ENCODE measurements at regions not wholly inside any gene's neighbourhood (a gene's known extent, or its start where the extent isn't known, plus 50 kb on each side); places are given as distances from the start of the nearest gene placed in this dataset.

DNA sequence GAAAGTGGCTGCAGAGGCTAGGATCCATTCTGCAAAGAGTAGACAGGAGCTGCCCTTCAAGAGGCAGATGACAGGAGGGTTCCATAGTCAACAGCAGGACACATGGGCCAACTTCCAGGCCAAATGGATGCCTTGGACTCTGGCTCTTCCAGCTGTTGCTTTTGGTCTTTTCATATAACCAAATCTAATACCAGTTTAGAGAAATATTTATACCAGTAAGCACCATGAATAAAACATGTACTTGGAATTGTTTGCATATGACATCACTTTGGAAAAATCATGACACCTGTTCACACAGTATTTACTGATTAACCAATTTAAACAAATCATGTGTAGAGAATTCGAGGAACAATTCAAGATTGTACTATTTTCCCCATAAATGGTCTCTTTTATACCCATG lies 481.3 kb downstream of the DMRT2 start:
- no peak overlapping the region for H3K4me3 ChIP-seq (replicated peaks in 1 of 3; ENCODE audit: insufficient read depth in 1 of 3, low read depth in 1 of 3, low read length in 3 of 3)
- DNase-seq (ENCODE audit: low read depth, low spot score) (no peak), FAIRE-seq (no peak)
- H3K4me1 ChIP-seq (ENCODE audit: control insufficient read depth, extremely low read depth, insufficient read depth, low read length) = no peaks in the 10 kb centered on the region
- H3K9me1 ChIP-seq (replicated peaks; ENCODE audit: control insufficient read depth, extremely low read depth, insufficient read depth, low read length) = no peaks in the 10 kb centered on the region
- no peak overlapping the region for H3K4me2 ChIP-seq (ENCODE audit: insufficient read depth, low read length)
- no peak overlapping the region for H2AFZ ChIP-seq (ENCODE audit: low read depth, low read length)
- no peaks in the 10 kb centered on the region for H3K27me3 ChIP-seq (ENCODE audit: control insufficient read depth in 2 of 2, insufficient read depth in 2 of 2, low read length in 2 of 2)
- H3K9me3 ChIP-seq (replicated peaks; ENCODE audit: control insufficient read depth, insufficient read depth, low read length) = peaks cover 2% of the 10 kb centered on the region
- BruUV-seq (replicated peaks) = no TSS peak
- TF ChIP-seq FOS (IDR thresholded peaks at IDR 0.05; ENCODE audit: borderline replicate concordance, insufficient read depth, low read length) = no peak
- TF ChIP-seq, protein P1, sequence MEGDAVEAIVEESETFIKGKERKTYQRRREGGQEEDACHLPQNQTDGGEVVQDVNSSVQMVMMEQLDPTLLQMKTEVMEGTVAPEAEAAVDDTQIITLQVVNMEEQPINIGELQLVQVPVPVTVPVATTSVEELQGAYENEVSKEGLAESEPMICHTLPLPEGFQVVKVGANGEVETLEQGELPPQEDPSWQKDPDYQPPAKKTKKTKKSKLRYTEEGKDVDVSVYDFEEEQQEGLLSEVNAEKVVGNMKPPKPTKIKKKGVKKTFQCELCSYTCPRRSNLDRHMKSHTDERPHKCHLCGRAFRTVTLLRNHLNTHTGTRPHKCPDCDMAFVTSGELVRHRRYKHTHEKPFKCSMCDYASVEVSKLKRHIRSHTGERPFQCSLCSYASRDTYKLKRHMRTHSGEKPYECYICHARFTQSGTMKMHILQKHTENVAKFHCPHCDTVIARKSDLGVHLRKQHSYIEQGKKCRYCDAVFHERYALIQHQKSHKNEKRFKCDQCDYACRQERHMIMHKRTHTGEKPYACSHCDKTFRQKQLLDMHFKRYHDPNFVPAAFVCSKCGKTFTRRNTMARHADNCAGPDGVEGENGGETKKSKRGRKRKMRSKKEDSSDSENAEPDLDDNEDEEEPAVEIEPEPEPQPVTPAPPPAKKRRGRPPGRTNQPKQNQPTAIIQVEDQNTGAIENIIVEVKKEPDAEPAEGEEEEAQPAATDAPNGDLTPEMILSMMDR (IDR thresholded peaks at IDR 0.05; ENCODE audit: extremely low read depth in 1 of 2, insufficient read depth in 1 of 2, low read depth in 1 of 2, low read length in 2 of 2) = no peak
- ChIA-PET POLR2A (no interaction called here), CTCF (no interaction called here)
- H4K20me1 ChIP-seq (replicated peaks; ENCODE audit: control insufficient read depth, extremely low read depth, insufficient read depth, low read length) = no peaks in the 10 kb centered on the region
- H3K79me2 ChIP-seq (ENCODE audit: control insufficient read depth, insufficient read depth, low read length) = no peaks in the 10 kb centered on the region
- intact Hi-C loops (cut with micrococcal nuclease) = no loop called here
- no peaks in the 10 kb centered on the region for H3K36me3 ChIP-seq (ENCODE audit: control insufficient read depth in 2 of 2, extremely low read depth in 1 of 2, insufficient read depth in 2 of 2, low read length in 2 of 2)
- no peak overlapping the region for H3K27ac ChIP-seq (ENCODE audit: insufficient read depth, low read depth, low read length)
- dilution Hi-C loops (cut with MboI; ENCODE audit: extremely low pct_ligation_motif_present, low sequenced_read_pairs) = no loop called here
- no peak overlapping the region for H3K9ac ChIP-seq (replicated peaks; ENCODE audit: extremely low read depth, insufficient read depth, low read length)

DNA sequence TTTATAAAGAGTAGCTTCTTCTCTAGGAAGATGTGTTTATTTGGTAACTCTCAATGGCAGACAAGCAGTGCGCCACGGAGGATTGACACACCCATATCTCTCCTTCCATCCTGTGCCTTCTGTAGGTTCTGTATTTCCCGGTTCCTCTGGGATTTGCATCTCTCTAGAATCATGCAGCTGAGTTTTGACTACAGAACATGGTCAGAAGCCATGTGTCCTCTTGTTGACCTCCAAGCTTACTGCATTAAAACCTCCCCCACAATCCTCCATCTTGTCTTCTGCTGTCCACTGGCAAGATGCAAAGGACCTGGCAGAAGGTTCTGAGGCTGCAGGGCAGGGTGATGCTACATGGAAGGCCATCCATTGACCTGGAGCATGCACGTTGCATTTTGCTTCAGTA lies 482.0 kb downstream of the DMRT2 start:
- dilution Hi-C loops (cut with MboI; ENCODE audit: extremely low pct_ligation_motif_present, low sequenced_read_pairs) (no loop called here), intact Hi-C loops (cut with micrococcal nuclease) (no loop called here)
- Histone ChIP-seq H4K20me1 (replicated peaks; ENCODE audit: control insufficient read depth, extremely low read depth, insufficient read depth, low read length) (no peaks in the 10 kb centered on the region), H3K27ac (ENCODE audit: insufficient read depth, low read depth, low read length) (no peak overlapping the region), H3K36me3 (ENCODE audit: control insufficient read depth in 2 of 2, extremely low read depth in 1 of 2, insufficient read depth in 2 of 2, low read length in 2 of 2) (no peaks in the 10 kb centered on the region), H3K4me1 (ENCODE audit: control insufficient read depth, extremely low read depth, insufficient read depth, low read length) (no peaks in the 10 kb centered on the region), H3K9me1 (replicated peaks; ENCODE audit: control insufficient read depth, extremely low read depth, insufficient read depth, low read length) (no peaks in the 10 kb centered on the region), H3K9ac (replicated peaks; ENCODE audit: extremely low read depth, insufficient read depth, low read length) (no peak overlapping the region), H2AFZ (ENCODE audit: low read depth, low read length) (no peak overlapping the region), H3K4me3 (replicated peaks in 1 of 3; ENCODE audit: insufficient read depth in 1 of 3, low read depth in 1 of 3, low read length in 3 of 3) (no peak overlapping the region), H3K9me3 (replicated peaks; ENCODE audit: control insufficient read depth, insufficient read depth, low read length) (peaks cover 2% of the 10 kb centered on the region), H3K79me2 (ENCODE audit: control insufficient read depth, insufficient read depth, low read length) (no peaks in the 10 kb centered on the region), H3K4me2 (ENCODE audit: insufficient read depth, low read length) (no peak overlapping the region), H3K27me3 (ENCODE audit: control insufficient read depth in 2 of 2, insufficient read depth in 2 of 2, low read length in 2 of 2) (no peaks in the 10 kb centered on the region)
- TF ChIP-seq POLR2AphosphoS5 (IDR thresholded peaks at IDR 0.05; ENCODE audit: insufficient read depth, low read depth, low read length) = no peak
- TF ChIP-seq, protein P1 (IDR thresholded peaks at IDR 0.05; ENCODE audit: extremely low read depth in 1 of 2, insufficient read depth in 1 of 2, low read depth in 1 of 2, low read length in 2 of 2) = no peak
- no peak for TF ChIP-seq GATA2 (IDR thresholded peaks at IDR 0.05; ENCODE audit: insufficient read depth, insufficient read length, low read depth, low read length)
- TF ChIP-seq, protein P2, sequence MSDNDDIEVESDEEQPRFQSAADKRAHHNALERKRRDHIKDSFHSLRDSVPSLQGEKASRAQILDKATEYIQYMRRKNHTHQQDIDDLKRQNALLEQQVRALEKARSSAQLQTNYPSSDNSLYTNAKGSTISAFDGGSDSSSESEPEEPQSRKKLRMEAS (IDR thresholded peaks at IDR 0.05; ENCODE audit: insufficient read depth, insufficient read length) = no peak
- no peak for TF ChIP-seq JUN (IDR thresholded peaks at IDR 0.05; ENCODE audit: borderline replicate concordance, insufficient read depth, insufficient read length, low read depth)
- TF ChIP-seq MYC (IDR thresholded peaks at IDR 0.05; ENCODE audit: low read depth, low read length) = no peak
- TF ChIP-seq EZH2 (IDR thresholded peaks at IDR 0.05; ENCODE audit: borderline replicate concordance, low read depth, low read length, severe bottlenecking) = no peak
- TF ChIP-seq POLR2A (IDR thresholded peaks at IDR 0.05; ENCODE audit: low read depth, low read length) = no peak
- TF ChIP-seq FOS (IDR thresholded peaks at IDR 0.05; ENCODE audit: borderline replicate concordance, insufficient read depth, low read length) = no peak
- no peak for FAIRE-seq
- BruUV-seq (replicated peaks) = no TSS peak
- CTCF ChIA-PET = no interaction called here
- DNase-seq (ENCODE audit: low read depth, low spot score) = no peak
- POLR2A ChIA-PET = no interaction called here

Measured in endothelial cell of umbilical vein (primary cell).